ENCODE measurements at regions not wholly inside any gene's neighbourhood (a gene's known extent, or its start where the extent isn't known, plus 50 kb on each side); places are given as distances from the start of the nearest gene placed in this dataset.
A peak's percentile ranks its signal among the peaks of the same experiment; 100 is the strongest.

- no peak overlapping the region for H3K4ac ChIP-seq (replicated peaks; ENCODE audit: insufficient read length, low read depth, low read length)
- H3K36me3 ChIP-seq (ENCODE audit: control insufficient read depth in 2 of 4, insufficient read depth in 4 of 4, low read length in 3 of 4), result no peaks in the 10 kb centered on the region
- H2BK20ac ChIP-seq (ENCODE audit: low read length), result no peak overlapping the region
- no peak overlapping the region for H4K5ac ChIP-seq (ENCODE audit: insufficient read length, low read depth, low read length)
- no peak overlapping the region for H4K8ac ChIP-seq (ENCODE audit: extremely low read depth, insufficient read depth, low read length)
- no peak overlapping the region for H3K4me2 ChIP-seq (ENCODE audit: insufficient read depth in 1 of 2, low read depth in 2 of 2, low read length in 2 of 2)
- H2AK5ac ChIP-seq (ENCODE audit: low read depth, low read length), result no peak overlapping the region
- H4K91ac ChIP-seq (replicated peaks; ENCODE audit: insufficient read length, low read length), result no peak overlapping the region
- ChIA-PET CTCF (ENCODE audit: partially characterized antibody) (interaction anchor here (0.9 kb wide), 1 partner anchor 10 kb away, joined by 3 read pairs; no protein-coding TSS in a partner anchor), POLR2A (ENCODE audit: partially characterized antibody) (no interaction called here)
- no peaks in the 10 kb centered on the region for H3K23me2 ChIP-seq (ENCODE audit: low read depth, low read length)
- H3K27me3 ChIP-seq (replicated peaks in 1 of 4; ENCODE audit: control insufficient read depth in 3 of 4, extremely low read depth in 1 of 4, insufficient read depth in 3 of 4, low read length in 3 of 4), result no peaks in the 10 kb centered on the region
- FAIRE-seq (no peak), DNase-seq (ENCODE audit: low read depth in 1 of 2, low spot score in 2 of 2) (no peak)
- no peaks in the 10 kb centered on the region for H4K20me1 ChIP-seq (replicated peaks in 1 of 2; ENCODE audit: control insufficient read depth in 1 of 2, insufficient read depth in 2 of 2, low read length in 2 of 2)
- H3K79me1 ChIP-seq (ENCODE audit: low read depth, low read length), result no peaks in the 10 kb centered on the region
- 88% methylated on average over 5 of the region's 5 CpGs; no CpG with 5 or more reads in 1 of the 2 experiments for WGBS, 2 experiments (ENCODE audit: extremely low coverage in 1 of 2, insufficient coverage in 1 of 2, insufficient read length in 1 of 2, insufficient replicate concordance in 2 of 2, low coverage in 1 of 2, low lambda C conversion rate in 2 of 2, missing lambda C conversion rate in 1 of 2)
- H3K79me2 ChIP-seq (ENCODE audit: control insufficient read depth in 1 of 2, insufficient read depth in 2 of 2, low read length in 2 of 2), result no peaks in the 10 kb centered on the region
- no peak overlapping the region for H2BK12ac ChIP-seq (ENCODE audit: low read depth, low read length)
- H3K23ac ChIP-seq (ENCODE audit: insufficient read length), result no peak overlapping the region
- H3K9ac ChIP-seq (replicated peaks in 1 of 4; ENCODE audit: extremely low read depth in 1 of 4, low read depth in 3 of 4, low read length in 3 of 4), result no peak overlapping the region
- TF ChIP-seq POU5F1 (IDR thresholded peaks at IDR 0.05; ENCODE audit: low read depth, low read length) (0 out of 2 replicates have a peak, but pooled peaks have one; percentile 21), RBBP5 (IDR thresholded peaks at IDR 0.05; ENCODE audit: borderline replicate concordance, low read depth, low read length) (no peak)
- H3K14ac ChIP-seq (ENCODE audit: insufficient read length), result no peak overlapping the region
- no peak overlapping the region for H2BK5ac ChIP-seq (ENCODE audit: low read depth, low read length)
- no peak overlapping the region for H3K56ac ChIP-seq (replicated peaks; ENCODE audit: insufficient read length, low read depth, low read length)
- no peak overlapping the region for H3K4me3 ChIP-seq (ENCODE audit: extremely low read depth in 1 of 4, insufficient read depth in 2 of 4, low read depth in 3 of 4, low read length in 4 of 4)
- H2BK120ac ChIP-seq (replicated peaks; ENCODE audit: low read depth, low read length), result no peak overlapping the region
- H3K27ac ChIP-seq (ENCODE audit: low read depth, low read length), result no peak overlapping the region
- H3K18ac ChIP-seq (ENCODE audit: extremely low read depth, low read length), result no peak overlapping the region
- peaks cover 0 to 6% (median 3%) of the 10 kb centered on the region in 4 experiments; a peak in 3 of 7 replicates for H3K4me1 ChIP-seq (replicated peaks in 1 of 4; ENCODE audit: control insufficient read depth in 3 of 4, insufficient read depth in 4 of 4, low read length in 3 of 4)
- H2BK15ac ChIP-seq (ENCODE audit: low read length), result no peak overlapping the region
- peaks cover 0 to 3% of the 10 kb centered on the region in 2 experiments; a peak in 1 of 4 replicates for H3K9me3 ChIP-seq (ENCODE audit: insufficient read depth in 2 of 2, low read depth in 1 of 2, low read length in 1 of 2)
- no peak overlapping the region for H2AFZ ChIP-seq (ENCODE audit: low read length)
These were observed 93.8 kb upstream of the CNTNAP2 start for GRCh38 chr7:146022776-146023175.
